Non-pigmented ciliary epithelial cell (primary cell): ENCODE measurements at regions not wholly inside any gene's neighbourhood (a gene's known extent, or its start where the extent isn't known, plus 50 kb on each side); places are given as distances from the start of the nearest gene placed in this dataset.

Source experiments
- DNase-seq: peaks from one replicate; pipeline ENCODE4 v3.0.0-alpha.2; 2010; ENCODE audit warnings: low read depth

GRCh38 chr11:115848080-115848479 lies 343.9 kb upstream of the CADM1 start:
- DNase-seq = no peak

- DNase-seq = no peak
These were observed 341.7 kb upstream of the CADM1 start for GRCh38 chr11:115845872-115846271.

- no peak for DNase-seq
These were observed 339.5 kb upstream of the CADM1 start for GRCh38 chr11:115843685-115844084.

GRCh38 chr11:115843111-115843510 lies 338.9 kb upstream of the CADM1 start:
- no peak for DNase-seq

GRCh38 chr11:115820026-115820425 lies 315.8 kb upstream of the CADM1 start:
- no peak for DNase-seq

- no peak for DNase-seq
These were observed 314.8 kb upstream of the CADM1 start for GRCh38 chr11:115819014-115819413.

GRCh38 chr11:115817844-115818468 lies 313.7 kb upstream of the CADM1 start:
- no peak for DNase-seq

- DNase-seq = no peak
These were observed 304.2 kb upstream of the CADM1 start for GRCh38 chr11:115808351-115808940.

- no peak for DNase-seq
These were observed 301.8 kb upstream of the CADM1 start for GRCh38 chr11:115806056-115806455.

GRCh38 chr11:115803073-115803740 lies 299.0 kb upstream of the CADM1 start:
- no peak for DNase-seq

GRCh38 chr11:115802641-115803040 lies 298.4 kb upstream of the CADM1 start:
- DNase-seq = no peak

- no peak for DNase-seq
These were observed 288.7 kb upstream of the CADM1 start for GRCh38 chr11:115792903-115793302.

- no peak for DNase-seq
These were observed 283.1 kb upstream of the CADM1 start for GRCh38 chr11:115787302-115787701.

- DNase-seq = no peak
These were observed 280.7 kb upstream of the CADM1 start for GRCh38 chr11:115784796-115785521.

- no peak for DNase-seq
These were observed 276.6 kb upstream of the CADM1 start for GRCh38 chr11:115780646-115781362.

GRCh38 chr11:115778928-115779650 lies 274.9 kb upstream of the CADM1 start:
- no peak for DNase-seq

- no peak for DNase-seq
These were observed 272.7 kb upstream of the CADM1 start for GRCh38 chr11:115776916-115777315.

GRCh38 chr11:115775846-115776245 lies 271.6 kb upstream of the CADM1 start:
- DNase-seq = no peak

GRCh38 chr11:115774756-115775155 lies 270.5 kb upstream of the CADM1 start:
- DNase-seq = no peak

- DNase-seq = no peak
These were observed 265.7 kb upstream of the CADM1 start for GRCh38 chr11:115769891-115770290.

- no peak for DNase-seq
These were observed 263.7 kb upstream of the CADM1 start for GRCh38 chr11:115767883-115768282.
